ENCODE measurements at regions not wholly inside any gene's neighbourhood (a gene's known extent, or its start where the extent isn't known, plus 50 kb on each side); places are given as distances from the start of the nearest gene placed in this dataset.
"Not testable (repeated sequence)": the region's sequence is repeated elsewhere in the genome, so short reads cannot be mapped to it uniquely, and the experiment has no call there.

- DNase-seq = no peak
Measured at GRCh38 chr1:214143006-214143992, 137.7 kb upstream of the SMYD2 start.

- not testable (repeated sequence) for DNase-seq
Measured at GRCh38 chr1:214144521-214144920, 136.4 kb upstream of the SMYD2 start.

DNA sequence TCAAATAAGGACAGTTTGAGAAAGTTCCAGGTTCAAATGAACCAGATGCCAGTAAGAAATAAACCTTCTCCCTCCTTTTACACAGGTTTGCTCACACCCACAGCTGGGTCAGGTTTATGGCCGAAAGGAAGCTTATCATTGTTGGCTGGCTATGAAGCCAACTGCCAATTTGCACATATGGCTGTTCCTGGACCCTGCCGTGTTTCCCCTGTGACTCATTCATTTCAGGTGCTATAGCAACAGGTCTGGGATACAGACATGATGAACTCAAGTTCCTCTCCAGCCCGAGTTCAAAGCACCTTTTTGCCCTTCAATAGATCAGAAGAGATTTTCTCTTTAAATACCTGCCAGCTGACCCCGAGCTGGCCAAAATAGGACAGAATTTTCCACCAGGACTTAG lies 134.4 kb upstream of the SMYD2 start:
- no peak for DNase-seq

DNA sequence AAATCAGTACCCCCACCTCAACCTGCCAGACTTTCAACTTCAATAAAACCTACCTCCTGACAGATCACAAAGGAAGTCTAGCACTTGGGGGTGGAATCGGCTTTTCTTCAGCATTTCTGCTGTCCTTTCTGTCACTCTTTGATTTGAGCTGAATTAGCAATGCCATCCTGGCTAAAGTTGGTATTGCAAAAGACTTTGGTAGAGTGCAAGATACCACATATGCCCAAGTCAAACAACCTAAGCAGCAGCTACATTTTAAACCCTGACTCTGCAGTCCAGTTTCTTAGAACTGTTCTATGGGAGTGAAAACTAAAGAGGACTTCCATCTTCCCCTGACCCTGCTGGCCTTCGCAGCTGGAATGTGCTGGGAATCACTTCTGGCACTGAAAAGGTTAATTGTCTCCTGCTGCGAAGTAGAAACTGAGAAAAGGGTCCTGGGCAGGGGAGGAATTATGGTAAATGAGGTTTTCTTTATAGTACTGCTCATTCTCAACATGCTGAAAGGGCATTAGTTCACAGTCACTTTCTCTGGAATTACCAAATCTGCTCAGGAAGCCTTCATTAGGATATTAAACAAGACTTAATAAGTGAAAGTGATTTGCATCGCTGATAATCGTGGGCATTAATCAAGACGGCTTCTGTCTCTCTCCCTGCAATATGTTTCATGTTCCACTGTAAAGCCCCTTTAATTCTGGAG lies 126.2 kb upstream of the SMYD2 start:
- DNase-seq = no peak

- DNase-seq = no peak
Measured at GRCh38 chr1:214155987-214156625, 124.9 kb upstream of the SMYD2 start.

DNA sequence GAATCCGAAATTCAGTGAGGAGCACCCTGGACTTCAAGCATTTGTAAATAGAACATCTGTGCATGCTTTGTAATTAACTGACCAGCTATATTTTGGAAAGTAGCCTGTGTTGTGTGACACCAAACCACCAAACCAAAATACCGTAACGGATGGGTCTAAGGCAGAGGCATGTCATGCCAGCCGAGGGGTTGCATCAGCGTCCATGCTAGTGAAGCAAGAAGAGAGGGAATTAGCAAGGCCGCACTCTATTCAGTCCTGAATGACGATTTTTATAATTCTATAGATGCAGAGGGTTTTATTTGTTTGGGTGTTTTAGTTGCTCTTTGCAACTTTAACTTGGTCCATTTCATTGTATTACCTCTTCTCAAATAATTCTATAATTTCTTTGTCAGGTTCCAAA lies 116.8 kb upstream of the SMYD2 start:
- DNase-seq = no peak

DNA sequence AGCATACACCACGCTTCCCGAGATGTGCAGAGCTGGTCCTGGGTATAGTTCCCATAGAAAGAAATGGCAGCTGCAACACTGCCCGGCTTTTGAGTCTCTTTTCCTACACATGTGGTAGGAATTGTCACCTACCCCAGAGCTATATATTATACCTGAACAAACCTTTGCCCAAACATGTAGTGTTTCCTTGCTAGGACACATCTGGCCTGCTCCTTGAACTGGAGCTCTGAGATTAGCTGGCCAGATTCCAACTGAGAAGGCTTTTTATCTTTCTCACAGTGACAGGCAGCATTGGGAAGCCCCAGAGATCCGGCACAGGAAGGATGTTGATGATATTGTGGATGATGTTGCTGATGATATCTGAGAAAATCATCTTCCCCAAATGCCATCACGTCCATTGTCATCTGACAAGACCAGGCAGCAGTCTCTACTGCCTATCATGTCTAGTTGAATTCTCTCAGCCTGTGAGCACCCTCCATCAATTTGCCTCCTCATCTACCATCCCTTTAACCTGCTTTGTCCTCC lies 115.0 kb upstream of the SMYD2 start:
- DNase-seq = no peak

DNA sequence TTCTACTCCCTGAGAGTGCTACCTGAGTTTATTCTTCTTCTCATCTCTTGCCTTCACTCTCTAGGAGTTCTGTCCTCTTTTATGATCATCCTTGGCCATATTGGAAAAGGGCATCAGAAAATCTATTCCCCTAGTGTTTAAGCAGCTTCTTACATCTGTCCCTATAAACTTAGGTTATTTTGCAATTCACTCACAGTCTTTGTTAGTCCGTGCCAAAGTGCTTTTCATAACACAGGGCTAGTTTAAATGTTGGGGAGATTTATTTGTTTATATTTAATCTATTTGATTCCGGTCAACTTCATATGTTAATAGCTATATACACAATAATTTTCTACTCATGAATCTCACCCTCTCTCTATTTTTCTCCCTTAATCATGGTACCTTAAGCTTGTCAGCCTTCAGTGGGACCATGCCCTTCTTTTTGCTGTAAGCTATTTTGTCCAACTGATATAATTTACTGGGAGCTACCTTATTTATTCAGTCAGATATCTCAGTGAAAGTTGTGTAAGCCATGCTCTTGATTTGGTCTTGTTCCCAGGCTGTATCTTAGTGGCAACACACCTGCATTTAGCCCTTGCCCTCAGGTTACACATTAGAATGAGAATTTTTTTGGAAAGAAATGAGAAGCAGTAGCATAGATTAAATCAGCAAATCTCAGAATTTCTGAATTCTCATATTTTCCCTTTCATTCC lies 106.3 kb upstream of the SMYD2 start:
- no peak for DNase-seq

GRCh38 chr1:214178102-214178501 lies 102.9 kb upstream of the SMYD2 start:
- no peak for DNase-seq

DNA sequence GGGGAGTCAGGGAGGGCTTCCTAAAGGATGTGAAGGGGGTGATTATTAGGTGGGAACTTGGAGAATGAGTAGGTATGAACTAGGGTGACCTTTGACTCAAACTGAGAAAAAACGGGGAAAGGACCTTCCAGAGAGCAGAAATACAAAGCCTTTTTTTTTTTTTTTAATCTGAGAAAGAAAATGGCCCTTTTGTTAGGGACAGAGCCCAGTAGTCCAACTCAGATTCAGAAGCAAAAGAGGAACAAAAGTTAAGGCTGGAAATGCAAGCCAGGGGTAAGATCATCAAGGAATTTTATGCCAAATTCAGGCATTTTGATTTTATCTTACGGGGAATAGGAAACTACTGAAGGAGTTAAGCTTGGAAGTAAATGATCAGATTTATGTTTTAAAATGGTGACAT lies 96.0 kb upstream of the SMYD2 start:
- no peak for DNase-seq

GRCh38 chr1:214186103-214186824 lies 94.7 kb upstream of the SMYD2 start:
- DNase-seq = no peak

GRCh38 chr1:214187121-214187900 lies 93.6 kb upstream of the SMYD2 start:
- peak; percentile 52 for DNase-seq

DNA sequence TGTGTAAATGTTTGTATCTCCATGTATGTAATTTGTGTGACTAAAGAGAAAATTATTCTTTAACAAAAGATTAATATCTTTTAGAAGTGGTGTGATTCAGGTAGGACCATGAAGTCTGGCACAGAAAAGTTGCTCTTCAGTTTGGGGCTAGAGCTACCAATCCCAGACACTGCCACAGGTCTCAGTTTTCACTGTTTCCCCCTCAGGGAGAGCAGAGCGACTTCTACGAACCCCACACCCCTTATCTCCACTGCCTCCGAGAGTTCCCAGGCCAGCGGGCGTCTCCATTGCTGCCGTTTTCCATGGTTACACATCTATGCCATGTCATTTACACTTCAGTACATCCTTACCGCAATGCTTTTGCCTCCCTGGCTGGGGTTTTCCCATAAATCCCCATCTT lies 93.0 kb upstream of the SMYD2 start:
- no peak for DNase-seq

- no peak for DNase-seq
Measured at GRCh38 chr1:214188835-214189234, 92.1 kb upstream of the SMYD2 start.

GRCh38 chr1:214192825-214193643 lies 87.9 kb upstream of the SMYD2 start:
- DNase-seq = no peak

DNA sequence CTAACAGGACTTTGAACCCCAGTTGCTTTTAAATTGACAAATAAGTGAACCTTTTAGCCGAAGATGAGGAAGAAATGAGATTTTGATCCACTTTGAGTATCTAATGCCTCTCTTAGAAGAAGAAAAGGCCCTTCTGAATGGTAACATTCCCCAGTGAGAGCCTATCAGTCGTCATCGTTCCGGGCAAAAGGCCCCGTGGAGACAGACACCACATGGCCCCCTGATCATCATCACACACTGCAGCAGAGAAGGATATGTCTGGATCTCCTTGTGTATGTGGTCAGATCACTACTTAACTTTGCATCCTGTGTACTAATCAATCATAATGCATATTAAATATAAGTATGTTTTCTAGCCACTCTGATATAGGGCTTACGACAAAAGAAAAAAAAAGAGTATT lies 87.3 kb upstream of the SMYD2 start:
- no peak for DNase-seq

- DNase-seq = no peak
Measured at GRCh38 chr1:214198571-214198970, 82.4 kb upstream of the SMYD2 start.

- DNase-seq = no peak
Measured at GRCh38 chr1:214199585-214199984, 81.4 kb upstream of the SMYD2 start.

- no peak for DNase-seq
Measured at GRCh38 chr1:214202992-214203391, 78.0 kb upstream of the SMYD2 start.

GRCh38 chr1:214205053-214205452 lies 75.9 kb upstream of the SMYD2 start:
- no peak for DNase-seq
